WTC11 (cell line): ENCODE measurements at regions not wholly inside any gene's neighbourhood (a gene's known extent, or its start where the extent isn't known, plus 50 kb on each side); places are given as distances from the start of the nearest gene placed in this dataset.

Source experiments
- ATAC-seq: fragments of 200-7000 bp; cut with Tn5 transposase; 2 replicates; pipeline ENCODE4 v1.10.0; 2021; ENCODE audit warnings: mild to moderate bottlenecking, moderate library complexity
- CTCF ChIA-PET: fragments of 300-600 bp; sonication (Branson Sonifier 250); formaldehyde crosslinking; loops from one replicate; lab custom pipeline; 2021; ENCODE audit warnings: antibody characterized with exemption; lab: Charles Lee
- POLR2A ChIA-PET: fragments of 350-600 bp; sonication (Branson Sonifier 250); formaldehyde crosslinking; loops from one replicate; lab custom pipeline; 2021; ENCODE audit warnings: antibody characterized with exemption; lab: Charles Lee
- DNase-seq: peaks from one replicate; pipeline ENCODE4 v3.0.0; 2021; ENCODE audit warnings: low spot score
- H3K27ac Mint-ChIP-seq: 2 replicates; pipeline ENCODE4 v1.8.0; 2021; ENCODE audit warnings: mixed read lengths
- H3K27me3 Mint-ChIP-seq: 2 replicates; pipeline ENCODE4 v1.8.0; 2021; ENCODE audit warnings: low read depth, mild to moderate bottlenecking, moderate library complexity, mixed read lengths
- H3K36me3 Mint-ChIP-seq: 2 replicates; pipeline ENCODE4 v1.8.0; 2021; ENCODE audit warnings: mixed read lengths
- H3K4me1 Mint-ChIP-seq: 2 replicates; pipeline ENCODE4 v1.8.0; 2022; ENCODE audit warnings: mixed read lengths
- H3K4me3 Mint-ChIP-seq: 2 replicates; pipeline ENCODE4 v1.8.0; 2021; ENCODE audit warnings: mild to moderate bottlenecking, moderate library complexity, mixed read lengths
- H3K9me3 Mint-ChIP-seq: 2 replicates; pipeline ENCODE4 v1.8.0; 2021; ENCODE audit warnings: mixed read lengths
- CBFB ChIP-seq: sonication (generic); formaldehyde crosslinking; IDR thresholded peaks from 2 replicates; pipeline ENCODE4 v1.8.1; 2022; ENCODE audit warnings: mild to moderate bottlenecking, low read depth, missing genetic modification reagents
- EMX1 ChIP-seq: fragments of 250-450 bp; sonication (Bioruptor Pico); IDR thresholded peaks from 2 replicates; pipeline ENCODE4 v1.8.0; 2021; ENCODE audit warnings: mild to moderate bottlenecking
- ESRRA ChIP-seq: sonication (generic); formaldehyde crosslinking; IDR thresholded peaks from 2 replicates; pipeline ENCODE4 v1.8.1; 2022; ENCODE audit warnings: mild to moderate bottlenecking, missing genetic modification reagents, borderline replicate concordance
- ETV6 ChIP-seq: sonication (generic); formaldehyde crosslinking; IDR thresholded peaks from 2 replicates; pipeline ENCODE4 v1.8.1; 2022; ENCODE audit warnings: mild to moderate bottlenecking, missing genetic modification reagents
- FOXJ3 ChIP-seq: sonication (generic); formaldehyde crosslinking; IDR thresholded peaks from 2 replicates; pipeline ENCODE4 v1.9.0; 2021; ENCODE audit warnings: missing genetic modification reagents, mild to moderate bottlenecking, borderline replicate concordance
- NR2C2 ChIP-seq: sonication (generic); formaldehyde crosslinking; IDR thresholded peaks from 2 replicates; pipeline ENCODE4 v1.8.0; 2022; ENCODE audit warnings: mild to moderate bottlenecking, missing genetic modification reagents
- PRRX2 ChIP-seq: fragments of 250-450 bp; sonication (Bioruptor Pico); IDR thresholded peaks from 2 replicates; pipeline ENCODE4 v1.8.0; 2021; ENCODE audit warnings: mild to moderate bottlenecking
- TEAD1 ChIP-seq: sonication (generic); formaldehyde crosslinking; IDR thresholded peaks from 2 replicates; pipeline ENCODE4 v1.8.0; 2022; ENCODE audit warnings: mild to moderate bottlenecking, missing genetic modification reagents
- ZNF121 ChIP-seq: sonication (generic); formaldehyde crosslinking; IDR thresholded peaks from 2 replicates; pipeline ENCODE4 v1.8.0; 2023; ENCODE audit warnings: missing genetic modification reagents
- ZNF138 ChIP-seq: sonication (generic); formaldehyde crosslinking; conservative IDR thresholded peaks from 2 replicates; pipeline ENCODE4 v1.8.1; 2022; ENCODE audit warnings: mild to moderate bottlenecking, moderate library complexity, missing genetic modification reagents
- ZNF219 ChIP-seq: sonication (generic); formaldehyde crosslinking; IDR thresholded peaks from 2 replicates; pipeline ENCODE4 v1.8.0; 2023; ENCODE audit warnings: missing genetic modification reagents, mild to moderate bottlenecking, borderline replicate concordance
- ZNF232 ChIP-seq: sonication (generic); formaldehyde crosslinking; IDR thresholded peaks from 2 replicates; pipeline ENCODE4 v1.8.0; 2022; ENCODE audit warnings: mild to moderate bottlenecking, missing genetic modification reagents
- ZNF671 ChIP-seq: fragments of 250-450 bp; sonication (Bioruptor Pico); IDR thresholded peaks from 2 replicates; pipeline ENCODE4 v1.8.0; 2021; ENCODE audit warnings: mild to moderate bottlenecking
- TF ChIP-seq, protein P1 (sequence below): sonication (generic); formaldehyde crosslinking; IDR thresholded peaks from 2 replicates; pipeline ENCODE4 v1.8.1; 2023; ENCODE audit warnings: mild to moderate bottlenecking, missing genetic modification reagents
- TF ChIP-seq, protein P2 (sequence below): fragments of 250-450 bp; sonication (Bioruptor Pico); IDR thresholded peaks from 2 replicates; pipeline ENCODE4 v1.9.0; 2021; ENCODE audit warnings: mild to moderate bottlenecking, borderline replicate concordance
- TF ChIP-seq, protein P3 (sequence below): sonication (generic); formaldehyde crosslinking; IDR thresholded peaks from 2 replicates; pipeline ENCODE4 v1.8.0; 2023; ENCODE audit warnings: missing genetic modification reagents, mild to moderate bottlenecking, borderline replicate concordance
- TF ChIP-seq, protein P4 (sequence below): sonication (generic); formaldehyde crosslinking; IDR thresholded peaks from 2 replicates; pipeline ENCODE4 v1.8.0; 2022; ENCODE audit warnings: mild to moderate bottlenecking, missing genetic modification reagents
- TF ChIP-seq, protein P5 (sequence below): sonication (generic); formaldehyde crosslinking; IDR thresholded peaks from 2 replicates; pipeline ENCODE4 v1.8.1; 2022; ENCODE audit warnings: low read depth, missing genetic modification reagents, borderline replicate concordance

DNA sequence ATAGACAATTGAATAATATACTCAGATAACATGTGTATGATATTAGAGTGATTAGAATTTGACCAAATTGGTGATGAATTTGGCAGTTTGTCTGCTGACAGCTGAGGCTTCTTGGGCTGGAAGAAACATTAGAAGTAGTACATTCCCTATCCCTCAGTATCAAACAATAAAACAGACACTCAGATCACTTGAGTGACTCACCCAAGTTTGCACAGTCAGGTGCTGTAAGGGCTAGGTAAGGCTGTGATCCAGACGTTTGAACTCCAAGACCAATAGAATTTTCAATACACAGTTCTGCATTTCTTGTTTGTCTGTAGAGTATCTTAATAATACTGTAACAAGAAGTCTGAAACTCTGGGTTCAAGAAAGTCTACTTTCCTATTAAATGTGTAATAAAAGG lies 223.5 kb downstream of the POSTN start (continued):
- TF ChIP-seq, protein P1, sequence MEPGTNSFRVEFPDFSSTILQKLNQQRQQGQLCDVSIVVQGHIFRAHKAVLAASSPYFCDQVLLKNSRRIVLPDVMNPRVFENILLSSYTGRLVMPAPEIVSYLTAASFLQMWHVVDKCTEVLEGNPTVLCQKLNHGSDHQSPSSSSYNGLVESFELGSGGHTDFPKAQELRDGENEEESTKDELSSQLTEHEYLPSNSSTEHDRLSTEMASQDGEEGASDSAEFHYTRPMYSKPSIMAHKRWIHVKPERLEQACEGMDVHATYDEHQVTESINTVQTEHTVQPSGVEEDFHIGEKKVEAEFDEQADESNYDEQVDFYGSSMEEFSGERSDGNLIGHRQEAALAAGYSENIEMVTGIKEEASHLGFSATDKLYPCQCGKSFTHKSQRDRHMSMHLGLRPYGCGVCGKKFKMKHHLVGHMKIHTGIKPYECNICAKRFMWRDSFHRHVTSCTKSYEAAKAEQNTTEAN: no peak

DNA sequence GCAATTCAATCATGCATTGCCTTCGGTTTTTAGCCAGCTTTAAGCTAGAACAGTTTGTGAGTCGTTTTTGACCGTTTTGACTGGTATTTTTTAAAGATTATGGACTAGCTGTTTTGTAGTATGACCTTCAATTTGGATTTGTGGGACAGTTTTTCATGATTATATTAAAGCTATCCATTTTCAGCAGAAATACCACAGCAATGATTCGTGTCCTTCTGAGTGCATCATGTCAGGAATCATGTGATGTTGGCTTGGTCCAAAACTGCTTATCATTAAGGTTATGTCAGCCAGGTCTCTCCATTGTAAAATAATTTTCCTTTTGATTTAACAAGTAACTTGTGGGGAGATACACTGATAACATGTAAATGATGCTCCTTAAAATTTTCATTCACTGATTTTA lies 229.0 kb downstream of the POSTN start:
- CTCF ChIA-PET: no interaction called here

DNA sequence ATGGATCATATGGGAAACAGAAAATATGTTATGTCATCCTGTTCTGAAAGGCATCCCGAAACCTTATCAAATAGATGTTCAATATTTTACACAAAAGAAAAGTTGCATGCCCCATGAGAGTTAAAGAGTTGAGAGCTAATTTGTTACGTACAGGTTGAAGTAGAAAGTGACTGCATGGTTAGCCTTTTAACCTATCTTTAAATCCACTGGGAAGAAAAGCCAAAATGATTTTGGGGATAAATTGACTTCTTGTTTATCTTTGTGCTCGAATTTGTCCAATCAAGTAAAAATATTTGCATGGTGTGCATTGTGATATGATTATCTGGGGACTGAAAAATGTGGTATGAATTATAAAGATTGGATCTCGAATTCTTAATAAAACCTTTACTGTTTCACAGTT lies 230.1 kb downstream of the POSTN start:
- CTCF ChIA-PET: no interaction called here
- H3K27ac Mint-ChIP-seq: no peak overlapping the region
- no peaks in the 10 kb centered on the region for H3K27me3 Mint-ChIP-seq
- POLR2A ChIA-PET: no interaction called here
- DNase-seq (no peak), ATAC-seq (no peak)
- H3K9me3 Mint-ChIP-seq: no peaks in the 10 kb centered on the region
- H3K36me3 Mint-ChIP-seq: no peaks in the 10 kb centered on the region
- H3K4me3 Mint-ChIP-seq: no peak overlapping the region
- H3K4me1 Mint-ChIP-seq: no peaks in the 10 kb centered on the region
- TF ChIP-seq, protein P2, sequence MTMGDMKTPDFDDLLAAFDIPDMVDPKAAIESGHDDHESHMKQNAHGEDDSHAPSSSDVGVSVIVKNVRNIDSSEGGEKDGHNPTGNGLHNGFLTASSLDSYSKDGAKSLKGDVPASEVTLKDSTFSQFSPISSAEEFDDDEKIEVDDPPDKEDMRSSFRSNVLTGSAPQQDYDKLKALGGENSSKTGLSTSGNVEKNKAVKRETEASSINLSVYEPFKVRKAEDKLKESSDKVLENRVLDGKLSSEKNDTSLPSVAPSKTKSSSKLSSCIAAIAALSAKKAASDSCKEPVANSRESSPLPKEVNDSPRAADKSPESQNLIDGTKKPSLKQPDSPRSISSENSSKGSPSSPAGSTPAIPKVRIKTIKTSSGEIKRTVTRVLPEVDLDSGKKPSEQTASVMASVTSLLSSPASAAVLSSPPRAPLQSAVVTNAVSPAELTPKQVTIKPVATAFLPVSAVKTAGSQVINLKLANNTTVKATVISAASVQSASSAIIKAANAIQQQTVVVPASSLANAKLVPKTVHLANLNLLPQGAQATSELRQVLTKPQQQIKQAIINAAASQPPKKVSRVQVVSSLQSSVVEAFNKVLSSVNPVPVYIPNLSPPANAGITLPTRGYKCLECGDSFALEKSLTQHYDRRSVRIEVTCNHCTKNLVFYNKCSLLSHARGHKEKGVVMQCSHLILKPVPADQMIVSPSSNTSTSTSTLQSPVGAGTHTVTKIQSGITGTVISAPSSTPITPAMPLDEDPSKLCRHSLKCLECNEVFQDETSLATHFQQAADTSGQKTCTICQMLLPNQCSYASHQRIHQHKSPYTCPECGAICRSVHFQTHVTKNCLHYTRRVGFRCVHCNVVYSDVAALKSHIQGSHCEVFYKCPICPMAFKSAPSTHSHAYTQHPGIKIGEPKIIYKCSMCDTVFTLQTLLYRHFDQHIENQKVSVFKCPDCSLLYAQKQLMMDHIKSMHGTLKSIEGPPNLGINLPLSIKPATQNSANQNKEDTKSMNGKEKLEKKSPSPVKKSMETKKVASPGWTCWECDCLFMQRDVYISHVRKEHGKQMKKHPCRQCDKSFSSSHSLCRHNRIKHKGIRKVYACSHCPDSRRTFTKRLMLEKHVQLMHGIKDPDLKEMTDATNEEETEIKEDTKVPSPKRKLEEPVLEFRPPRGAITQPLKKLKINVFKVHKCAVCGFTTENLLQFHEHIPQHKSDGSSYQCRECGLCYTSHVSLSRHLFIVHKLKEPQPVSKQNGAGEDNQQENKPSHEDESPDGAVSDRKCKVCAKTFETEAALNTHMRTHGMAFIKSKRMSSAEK (CRISPR knock-in tag): no peak
- TF ChIP-seq, protein P3, sequence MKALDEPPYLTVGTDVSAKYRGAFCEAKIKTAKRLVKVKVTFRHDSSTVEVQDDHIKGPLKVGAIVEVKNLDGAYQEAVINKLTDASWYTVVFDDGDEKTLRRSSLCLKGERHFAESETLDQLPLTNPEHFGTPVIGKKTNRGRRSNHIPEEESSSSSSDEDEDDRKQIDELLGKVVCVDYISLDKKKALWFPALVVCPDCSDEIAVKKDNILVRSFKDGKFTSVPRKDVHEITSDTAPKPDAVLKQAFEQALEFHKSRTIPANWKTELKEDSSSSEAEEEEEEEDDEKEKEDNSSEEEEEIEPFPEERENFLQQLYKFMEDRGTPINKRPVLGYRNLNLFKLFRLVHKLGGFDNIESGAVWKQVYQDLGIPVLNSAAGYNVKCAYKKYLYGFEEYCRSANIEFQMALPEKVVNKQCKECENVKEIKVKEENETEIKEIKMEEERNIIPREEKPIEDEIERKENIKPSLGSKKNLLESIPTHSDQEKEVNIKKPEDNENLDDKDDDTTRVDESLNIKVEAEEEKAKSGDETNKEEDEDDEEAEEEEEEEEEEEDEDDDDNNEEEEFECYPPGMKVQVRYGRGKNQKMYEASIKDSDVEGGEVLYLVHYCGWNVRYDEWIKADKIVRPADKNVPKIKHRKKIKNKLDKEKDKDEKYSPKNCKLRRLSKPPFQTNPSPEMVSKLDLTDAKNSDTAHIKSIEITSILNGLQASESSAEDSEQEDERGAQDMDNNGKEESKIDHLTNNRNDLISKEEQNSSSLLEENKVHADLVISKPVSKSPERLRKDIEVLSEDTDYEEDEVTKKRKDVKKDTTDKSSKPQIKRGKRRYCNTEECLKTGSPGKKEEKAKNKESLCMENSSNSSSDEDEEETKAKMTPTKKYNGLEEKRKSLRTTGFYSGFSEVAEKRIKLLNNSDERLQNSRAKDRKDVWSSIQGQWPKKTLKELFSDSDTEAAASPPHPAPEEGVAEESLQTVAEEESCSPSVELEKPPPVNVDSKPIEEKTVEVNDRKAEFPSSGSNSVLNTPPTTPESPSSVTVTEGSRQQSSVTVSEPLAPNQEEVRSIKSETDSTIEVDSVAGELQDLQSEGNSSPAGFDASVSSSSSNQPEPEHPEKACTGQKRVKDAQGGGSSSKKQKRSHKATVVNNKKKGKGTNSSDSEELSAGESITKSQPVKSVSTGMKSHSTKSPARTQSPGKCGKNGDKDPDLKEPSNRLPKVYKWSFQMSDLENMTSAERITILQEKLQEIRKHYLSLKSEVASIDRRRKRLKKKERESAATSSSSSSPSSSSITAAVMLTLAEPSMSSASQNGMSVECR (CRISPR knock-in tag): no peak
- TF ChIP-seq, protein P4, sequence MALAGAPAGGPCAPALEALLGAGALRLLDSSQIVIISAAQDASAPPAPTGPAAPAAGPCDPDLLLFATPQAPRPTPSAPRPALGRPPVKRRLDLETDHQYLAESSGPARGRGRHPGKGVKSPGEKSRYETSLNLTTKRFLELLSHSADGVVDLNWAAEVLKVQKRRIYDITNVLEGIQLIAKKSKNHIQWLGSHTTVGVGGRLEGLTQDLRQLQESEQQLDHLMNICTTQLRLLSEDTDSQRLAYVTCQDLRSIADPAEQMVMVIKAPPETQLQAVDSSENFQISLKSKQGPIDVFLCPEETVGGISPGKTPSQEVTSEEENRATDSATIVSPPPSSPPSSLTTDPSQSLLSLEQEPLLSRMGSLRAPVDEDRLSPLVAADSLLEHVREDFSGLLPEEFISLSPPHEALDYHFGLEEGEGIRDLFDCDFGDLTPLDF (CRISPR knock-in tag): no peak
- TF ChIP-seq NR2C2: no peak
- no peak for TF ChIP-seq ETV6 (CRISPR knock-in tag)
- TF ChIP-seq ZNF138 (CRISPR knock-in tag): no peak
- TF ChIP-seq FOXJ3 (CRISPR knock-in tag): no peak
- no peak for TF ChIP-seq CBFB
- TF ChIP-seq, protein P5, sequence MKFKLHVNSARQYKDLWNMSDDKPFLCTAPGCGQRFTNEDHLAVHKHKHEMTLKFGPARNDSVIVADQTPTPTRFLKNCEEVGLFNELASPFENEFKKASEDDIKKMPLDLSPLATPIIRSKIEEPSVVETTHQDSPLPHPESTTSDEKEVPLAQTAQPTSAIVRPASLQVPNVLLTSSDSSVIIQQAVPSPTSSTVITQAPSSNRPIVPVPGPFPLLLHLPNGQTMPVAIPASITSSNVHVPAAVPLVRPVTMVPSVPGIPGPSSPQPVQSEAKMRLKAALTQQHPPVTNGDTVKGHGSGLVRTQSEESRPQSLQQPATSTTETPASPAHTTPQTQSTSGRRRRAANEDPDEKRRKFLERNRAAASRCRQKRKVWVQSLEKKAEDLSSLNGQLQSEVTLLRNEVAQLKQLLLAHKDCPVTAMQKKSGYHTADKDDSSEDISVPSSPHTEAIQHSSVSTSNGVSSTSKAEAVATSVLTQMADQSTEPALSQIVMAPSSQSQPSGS: no peak
- no peak for TF ChIP-seq ZNF232 (CRISPR knock-in tag)
- no peak for TF ChIP-seq ZNF671
- TF ChIP-seq TEAD1 (CRISPR knock-in tag): no peak
- no peak for TF ChIP-seq ESRRA (CRISPR knock-in tag)
- TF ChIP-seq ZNF121 (CRISPR knock-in tag): no peak
- TF ChIP-seq PRRX2 (CRISPR knock-in tag): no peak

More for the DNA sequence above, 229.0 kb downstream of the POSTN start:
- TF ChIP-seq EMX1 (CRISPR knock-in tag): no peak
- TF ChIP-seq ZNF219: no peak
- TF ChIP-seq, protein P1: no peak
- TF ChIP-seq, all 79 proteins: peak for 0
- POLR2A ChIA-PET: no interaction called here
- H3K9me3 Mint-ChIP-seq: no peaks in the 10 kb centered on the region
- no peak overlapping the region for H3K27ac Mint-ChIP-seq
- ATAC-seq (no peak), DNase-seq (no peak)
- H3K4me1 Mint-ChIP-seq: no peaks in the 10 kb centered on the region
- no peaks in the 10 kb centered on the region for H3K27me3 Mint-ChIP-seq
- H3K36me3 Mint-ChIP-seq: no peaks in the 10 kb centered on the region
- H3K4me3 Mint-ChIP-seq: no peak overlapping the region
